Nephron (organoid): ENCODE measurements at regions not wholly inside any gene's neighbourhood (a gene's known extent, or its start where the extent isn't known, plus 50 kb on each side); places are given as distances from the start of the nearest gene placed in this dataset.

Experiments used
- H3K27ac Mint-ChIP-seq, 3 experiments: 2 replicates each; pipeline ENCODE4 v1.8.0; 2020; ENCODE audit warnings: mixed read lengths in 3 of 3, mild to moderate bottlenecking in 2 of 3, moderate library complexity in 1 of 3
- H3K27me3 Mint-ChIP-seq: 2 replicates; pipeline ENCODE4 v1.8.0; 2021; ENCODE audit warnings: low read depth, mild to moderate bottlenecking, moderate library complexity, mixed read lengths
- H3K36me3 Mint-ChIP-seq: 2 replicates; pipeline ENCODE4 v1.8.0; 2020; ENCODE audit warnings: low read depth, mixed read lengths
- H3K4me1 Mint-ChIP-seq: 2 replicates; pipeline ENCODE4 v1.8.0; 2020; ENCODE audit warnings: mixed read lengths
- H3K4me3 Mint-ChIP-seq, 3 experiments: 2 replicates each; pipeline ENCODE4 v1.8.0; 2020; ENCODE audit warnings: mild to moderate bottlenecking in 3 of 3, mixed read lengths in 3 of 3, moderate library complexity in 2 of 3
- H3K9me3 Mint-ChIP-seq: 2 replicates; pipeline ENCODE4 v1.8.0; 2020; ENCODE audit warnings: mixed read lengths
- CTCF ChIP-seq, 3 experiments: fragments of 200-600 bp; sonication (generic); IDR thresholded peaks; one replicate each; pipeline ENCODE4 v1.5.0; 2021; ENCODE audit warnings: antibody characterized with exemption in 3 of 3; ENCODE audit not compliant: unreplicated experiment in 3 of 3

- Mint-ChIP-seq H3K4me1 (no peaks in the 10 kb centered on the region), H3K36me3 (no peaks in the 10 kb centered on the region), H3K9me3 (no peaks in the 10 kb centered on the region), H3K27ac (no peak overlapping the region), H3K4me3 (no peak overlapping the region), H3K27me3 (peaks cover 26% of the 10 kb centered on the region)
- no peak for TF ChIP-seq CTCF (IDR thresholded peaks at IDR 0.05; ENCODE audit: unreplicated experiment in 3 of 3)
Observed at GRCh38 chr15:69658411-69658945, 205.9 kb downstream of the RPLP1 start.

- Mint-ChIP-seq H3K4me1 (peaks cover 3% of the 10 kb centered on the region), H3K9me3 (no peaks in the 10 kb centered on the region), H3K27ac (no peak overlapping the region), H3K4me3 (no peak overlapping the region), H3K27me3 (peaks cover 23% of the 10 kb centered on the region), H3K36me3 (no peaks in the 10 kb centered on the region)
- no peak for TF ChIP-seq CTCF (IDR thresholded peaks at IDR 0.05; ENCODE audit: unreplicated experiment in 3 of 3)
Observed at GRCh38 chr15:69659454-69660050, 206.9 kb downstream of the RPLP1 start.

GRCh38 chr15:69660114-69660513, 207.5 kb downstream of the RPLP1 start:
- TF ChIP-seq CTCF (IDR thresholded peaks at IDR 0.05; ENCODE audit: unreplicated experiment in 3 of 3): no peak
- H3K27ac Mint-ChIP-seq: no peak overlapping the region
- H3K4me1 Mint-ChIP-seq: peaks cover 8% of the 10 kb centered on the region
- peaks cover 25% of the 10 kb centered on the region for H3K27me3 Mint-ChIP-seq
- H3K4me3 Mint-ChIP-seq: no peak overlapping the region
- H3K36me3 Mint-ChIP-seq: no peaks in the 10 kb centered on the region
- H3K9me3 Mint-ChIP-seq: no peaks in the 10 kb centered on the region

GRCh38 chr15:69660658-69661405, 208.2 kb downstream of the RPLP1 start:
- no peaks in the 10 kb centered on the region for H3K36me3 Mint-ChIP-seq
- no peak for TF ChIP-seq CTCF (IDR thresholded peaks at IDR 0.05; ENCODE audit: unreplicated experiment in 3 of 3)
- no peak overlapping the region for H3K4me3 Mint-ChIP-seq
- H3K27me3 Mint-ChIP-seq: peaks cover 27% of the 10 kb centered on the region
- H3K27ac Mint-ChIP-seq: no peak overlapping the region
- peaks cover 16% of the 10 kb centered on the region for H3K4me1 Mint-ChIP-seq
- H3K9me3 Mint-ChIP-seq: no peaks in the 10 kb centered on the region

GRCh38 chr15:69661446-69661845, 208.8 kb downstream of the RPLP1 start:
- Mint-ChIP-seq H3K9me3 (no peaks in the 10 kb centered on the region), H3K4me3 (no peak overlapping the region)

More at GRCh38 chr15:69661446-69661845, 208.8 kb downstream of the RPLP1 start:
- no peak for TF ChIP-seq CTCF (IDR thresholded peaks at IDR 0.05; ENCODE audit: unreplicated experiment in 3 of 3)
- no peak overlapping the region for H3K27ac Mint-ChIP-seq
- peaks cover 29% of the 10 kb centered on the region for H3K27me3 Mint-ChIP-seq
- peaks cover 22% of the 10 kb centered on the region for H3K4me1 Mint-ChIP-seq
- no peaks in the 10 kb centered on the region for H3K36me3 Mint-ChIP-seq
